Naive B cell (primary cell): ENCODE measurements at regions not wholly inside any gene's neighbourhood (a gene's known extent, or its start where the extent isn't known, plus 50 kb on each side); places are given as distances from the start of the nearest gene placed in this dataset.

Source experiments
- ATAC-seq, 2 donors: fragments of 150-1000 bp; cut with Tn5 transposase; 2 replicates each; pipeline ENCODE4 v1.10.0; 2021; ENCODE audit warnings: low read depth in 2 of 2, mild to moderate bottlenecking in 2 of 2, moderate library complexity in 2 of 2
- DNase-seq: peaks from one replicate; pipeline ENCODE4 v3.0.0; 2022
- H3K27ac Mint-ChIP-seq, 6 donors: one replicate each; pipeline ENCODE4 v1.8.0; 2020 to 2022; ENCODE audit warnings: mild to moderate bottlenecking in 6 of 6, mixed read lengths in 6 of 6, moderate library complexity in 5 of 6, inconsistent platforms in 2 of 6
- H3K27me3 Mint-ChIP-seq, 3 donors: one replicate each; pipeline ENCODE4 v1.8.0; 2021 to 2022; ENCODE audit warnings: mixed read lengths in 3 of 3, mild to moderate bottlenecking in 1 of 3
- H3K36me3 Mint-ChIP-seq, 2 donors: one replicate each; pipeline ENCODE4 v1.8.0; 2020 to 2022; ENCODE audit warnings: mixed read lengths in 2 of 2, inconsistent platforms in 1 of 2, mild to moderate bottlenecking in 1 of 2
- H3K4me1 Mint-ChIP-seq, 3 donors: one replicate each; pipeline ENCODE4 v1.8.0; 2020 to 2022; ENCODE audit warnings: mixed read lengths in 3 of 3, inconsistent platforms in 1 of 3, mild to moderate bottlenecking in 1 of 3, moderate library complexity in 1 of 3
- H3K4me3 Mint-ChIP-seq, 8 donors: one replicate each; pipeline ENCODE4 v1.8.0; 2020 to 2022; ENCODE audit warnings: mild to moderate bottlenecking in 8 of 8, mixed read lengths in 8 of 8, moderate library complexity in 8 of 8, inconsistent platforms in 2 of 8
- H3K9me3 Mint-ChIP-seq, 7 donors: one replicate each; pipeline ENCODE4 v1.8.0; 2020 to 2022; ENCODE audit warnings: mixed read lengths in 7 of 7, mild to moderate bottlenecking in 5 of 7, inconsistent platforms in 2 of 7, moderate library complexity in 1 of 7

DNA sequence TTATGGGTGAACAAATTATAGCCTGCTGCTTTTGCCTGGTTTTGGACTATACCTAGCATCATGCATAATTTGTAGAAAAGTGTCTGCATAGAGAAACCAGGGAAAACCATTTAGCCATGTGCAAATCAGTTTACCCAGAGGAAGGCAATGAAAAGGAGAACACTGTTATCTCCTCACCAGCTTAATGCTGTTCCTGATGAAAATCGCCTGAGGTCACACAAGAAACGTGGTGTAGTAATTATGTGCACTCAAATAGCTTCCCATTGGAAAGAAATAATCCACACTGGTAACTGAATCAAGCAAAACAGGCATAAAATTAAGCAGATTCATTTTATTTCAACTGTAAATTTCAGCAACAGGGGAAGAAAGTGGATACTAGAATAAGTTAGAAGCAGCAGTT lies 51.7 kb upstream of the FAM240B start:
- Mint-ChIP-seq H3K27me3 (no peaks in the 10 kb centered on the region), H3K4me1 (no peaks in the 10 kb centered on the region), H3K9me3 (peaks cover 3 to 23% (median 9%) of the 10 kb centered on the region in 7 donors), H3K27ac (no peak overlapping the region), H3K36me3 (peaks cover 0 to 4% of the 10 kb centered on the region in 2 donors), H3K4me3 (no peak overlapping the region)
- DNase-seq (no peak), ATAC-seq (no peak)
